HG02798 (cell line): ENCODE measurements at regions not wholly inside any gene's neighbourhood (a gene's known extent, or its start where the extent isn't known, plus 50 kb on each side); places are given as distances from the start of the nearest gene placed in this dataset.

Experiments used
- ATAC-seq: cut with Tn5 transposase; IDR thresholded peaks from one replicate; pipeline ENCODE4 v1.9.1; 2021; ENCODE audit warnings: mild to moderate bottlenecking; ENCODE audit not compliant: unreplicated experiment, poor library complexity

GRCh38 chr6:122026582-122027369 lies 372.7 kb upstream of the HSF2 start:
- no peak for ATAC-seq

- no peak for ATAC-seq
Observed at GRCh38 chr6:122028933-122029522, 370.4 kb upstream of the HSF2 start.

GRCh38 chr6:122033564-122034181 lies 365.8 kb upstream of the HSF2 start:
- peak; percentile 91 for ATAC-seq

- ATAC-seq, result no peak
Observed at GRCh38 chr6:122035173-122035572, 364.3 kb upstream of the HSF2 start.

- no peak for ATAC-seq
Observed at GRCh38 chr6:122040261-122040660, 359.2 kb upstream of the HSF2 start.

GRCh38 chr6:122042380-122042779 lies 357.1 kb upstream of the HSF2 start:
- ATAC-seq, result no peak

- ATAC-seq, result no peak
Observed at GRCh38 chr6:122042960-122043735, 356.3 kb upstream of the HSF2 start.

- ATAC-seq, result no peak
Observed at GRCh38 chr6:122048570-122048969, 350.9 kb upstream of the HSF2 start.

GRCh38 chr6:122049341-122049740 lies 350.1 kb upstream of the HSF2 start:
- ATAC-seq, result no peak

GRCh38 chr6:122050242-122050755 lies 349.2 kb upstream of the HSF2 start:
- no peak for ATAC-seq

- no peak for ATAC-seq
Observed at GRCh38 chr6:122052346-122052900, 347.0 kb upstream of the HSF2 start.

GRCh38 chr6:122059918-122060317 lies 339.5 kb upstream of the HSF2 start:
- no peak for ATAC-seq

- no peak for ATAC-seq
Observed at GRCh38 chr6:122061855-122062254, 337.6 kb upstream of the HSF2 start.

- ATAC-seq, result no peak
Observed at GRCh38 chr6:122063076-122063475, 336.4 kb upstream of the HSF2 start.

- ATAC-seq, result no peak
Observed at GRCh38 chr6:122063761-122064160, 335.7 kb upstream of the HSF2 start.

GRCh38 chr6:122066200-122066599 lies 333.3 kb upstream of the HSF2 start:
- no peak for ATAC-seq

- ATAC-seq, result no peak
Observed at GRCh38 chr6:122068291-122068769, 331.1 kb upstream of the HSF2 start.

- no peak for ATAC-seq
Observed at GRCh38 chr6:122069932-122070331, 329.5 kb upstream of the HSF2 start.

GRCh38 chr6:122072014-122072647 lies 327.3 kb upstream of the HSF2 start:
- ATAC-seq, result no peak
